ENCODE measurements at regions not wholly inside any gene's neighbourhood (a gene's known extent, or its start where the extent isn't known, plus 50 kb on each side); places are given as distances from the start of the nearest gene placed in this dataset.

GRCh38 chr5:176186107-176186506 is 52.1 kb upstream of the SIMC1 start:
- TF ChIP-seq, protein P1, sequence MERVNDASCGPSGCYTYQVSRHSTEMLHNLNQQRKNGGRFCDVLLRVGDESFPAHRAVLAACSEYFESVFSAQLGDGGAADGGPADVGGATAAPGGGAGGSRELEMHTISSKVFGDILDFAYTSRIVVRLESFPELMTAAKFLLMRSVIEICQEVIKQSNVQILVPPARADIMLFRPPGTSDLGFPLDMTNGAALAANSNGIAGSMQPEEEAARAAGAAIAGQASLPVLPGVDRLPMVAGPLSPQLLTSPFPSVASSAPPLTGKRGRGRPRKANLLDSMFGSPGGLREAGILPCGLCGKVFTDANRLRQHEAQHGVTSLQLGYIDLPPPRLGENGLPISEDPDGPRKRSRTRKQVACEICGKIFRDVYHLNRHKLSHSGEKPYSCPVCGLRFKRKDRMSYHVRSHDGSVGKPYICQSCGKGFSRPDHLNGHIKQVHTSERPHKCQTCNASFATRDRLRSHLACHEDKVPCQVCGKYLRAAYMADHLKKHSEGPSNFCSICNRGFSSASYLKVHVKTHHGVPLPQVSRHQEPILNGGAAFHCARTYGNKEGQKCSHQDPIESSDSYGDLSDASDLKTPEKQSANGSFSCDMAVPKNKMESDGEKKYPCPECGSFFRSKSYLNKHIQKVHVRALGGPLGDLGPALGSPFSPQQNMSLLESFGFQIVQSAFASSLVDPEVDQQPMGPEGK (CRISPR knock-in tag; IDR thresholded peaks at IDR 0.05; ENCODE audit: borderline replicate concordance), result no peak
- no peak for TF ChIP-seq ZNF565 (CRISPR knock-in tag; conservative IDR thresholded peaks at IDR 0.05; ENCODE audit: low read depth)
- TF ChIP-seq TCF4 (CRISPR knock-in tag; IDR thresholded peaks at IDR 0.05; ENCODE audit: borderline replicate concordance), result no peak

All from SK-N-SH treated with all-trans-retinoic acid at 6 μM for 48 hours (cell line).